Renal cortex interstitium (tissue), 11 donors: ENCODE measurements at regions not wholly inside any gene's neighbourhood (a gene's known extent, or its start where the extent isn't known, plus 50 kb on each side); places are given as distances from the start of the nearest gene placed in this dataset.

Experiments used
- DNase-seq, 11 donors: peaks; one replicate each; pipeline ENCODE4 v3.0.0-alpha.2; 2013; ENCODE audit warnings: low read depth in 9 of 11, low spot score in 4 of 11; ENCODE audit errors: extremely low read depth in 1 of 11

- no peak for DNase-seq
These were observed 164.7 kb upstream of the B3GAT1 start for GRCh38 chr11:134576721-134577171.

DNA sequence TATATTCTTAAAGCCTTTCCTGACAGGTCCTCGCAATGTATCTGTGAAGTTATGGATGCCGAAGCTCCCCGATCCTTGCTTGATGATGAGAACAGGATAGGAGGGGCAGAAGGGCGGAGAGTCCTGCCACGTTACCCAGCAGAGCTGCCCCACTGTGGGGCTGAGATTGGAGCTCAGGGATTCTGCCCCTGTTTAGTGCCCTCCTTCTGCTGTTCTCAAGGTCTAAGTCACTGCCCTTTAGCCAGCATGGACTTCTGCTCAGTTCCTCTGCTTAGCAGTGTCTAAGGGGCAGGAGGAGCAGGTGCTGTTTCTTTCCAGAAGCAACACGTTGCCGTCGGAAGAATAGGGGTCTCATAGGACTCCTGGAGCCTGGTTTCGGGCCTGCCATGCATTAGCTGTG is 164.2 kb upstream of the B3GAT1 start:
- no peak for DNase-seq

DNA sequence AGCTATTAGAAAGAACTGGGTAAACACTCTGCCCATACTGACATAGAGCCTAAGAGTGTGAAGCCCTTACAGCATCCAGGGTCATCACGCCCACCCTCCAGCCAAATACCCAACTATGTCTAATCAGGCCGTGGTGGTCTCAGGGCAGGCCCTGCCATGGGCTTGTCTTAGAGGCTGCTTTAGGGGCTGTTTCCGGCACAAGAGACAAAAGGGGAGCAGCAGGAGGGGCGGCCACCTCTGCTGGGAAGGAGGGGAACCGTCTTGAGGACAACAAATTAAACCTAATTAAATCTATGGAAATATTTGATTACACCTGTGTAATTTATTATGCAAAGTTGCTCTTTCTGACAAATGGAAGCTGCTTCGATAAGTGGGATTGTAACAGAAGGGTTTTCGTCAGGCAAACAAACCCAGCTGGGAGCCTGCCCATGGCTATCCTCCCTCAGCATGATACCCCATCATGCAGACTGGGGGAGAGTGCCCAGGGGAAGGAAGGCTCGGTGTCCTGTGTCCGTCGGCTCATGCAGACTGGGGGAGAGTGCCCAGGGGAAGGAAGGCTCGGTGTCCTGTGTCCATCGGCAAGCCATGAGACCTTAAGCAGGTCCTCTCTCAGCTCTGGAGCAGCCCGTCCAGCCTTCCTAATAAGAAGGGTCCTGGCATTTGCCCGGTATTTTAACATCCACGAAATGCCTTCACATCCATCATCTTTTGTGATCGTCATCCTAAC is 163.6 kb upstream of the B3GAT1 start:
- no peak for DNase-seq

DNA sequence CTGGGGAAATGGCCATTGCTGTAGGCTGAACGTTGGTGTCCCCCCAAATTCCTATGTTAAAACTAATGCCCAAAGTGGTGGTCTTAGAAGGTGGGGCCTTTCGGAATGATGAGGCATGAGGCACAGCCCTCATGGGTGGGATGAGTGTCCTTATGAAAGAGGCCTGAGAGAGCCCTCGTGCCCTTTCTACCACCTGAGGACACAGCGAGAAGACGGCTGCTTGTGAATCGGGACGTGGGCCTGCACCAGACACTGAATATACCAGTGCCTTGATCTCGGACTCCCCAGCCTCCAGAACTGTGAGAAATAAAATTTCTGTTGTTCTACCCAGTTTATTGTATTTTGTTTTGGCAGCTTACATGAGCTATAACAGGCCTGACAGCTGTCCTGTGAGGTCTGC is 162.9 kb upstream of the B3GAT1 start:
- no peak for DNase-seq

DNA sequence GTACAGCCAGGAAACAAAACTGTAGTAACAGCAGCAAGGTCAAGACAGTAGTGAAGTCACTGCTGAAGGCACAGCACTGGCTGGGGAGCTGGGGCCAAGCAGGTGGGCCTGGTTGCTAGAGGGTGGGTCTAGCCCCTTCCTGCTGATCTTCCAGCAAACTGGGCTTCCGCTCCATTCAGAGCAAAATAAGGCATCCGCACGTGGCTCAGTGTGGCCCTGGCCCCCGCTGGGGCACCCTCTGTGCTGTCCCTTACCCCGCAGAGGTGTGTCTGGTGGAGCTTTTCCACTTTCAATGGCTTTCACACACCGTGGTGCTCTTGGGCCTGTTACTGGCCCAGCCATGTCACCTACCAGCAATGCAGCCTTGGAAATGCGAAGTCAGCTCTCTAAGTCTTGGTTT is 162.4 kb upstream of the B3GAT1 start:
- no peak for DNase-seq

DNA sequence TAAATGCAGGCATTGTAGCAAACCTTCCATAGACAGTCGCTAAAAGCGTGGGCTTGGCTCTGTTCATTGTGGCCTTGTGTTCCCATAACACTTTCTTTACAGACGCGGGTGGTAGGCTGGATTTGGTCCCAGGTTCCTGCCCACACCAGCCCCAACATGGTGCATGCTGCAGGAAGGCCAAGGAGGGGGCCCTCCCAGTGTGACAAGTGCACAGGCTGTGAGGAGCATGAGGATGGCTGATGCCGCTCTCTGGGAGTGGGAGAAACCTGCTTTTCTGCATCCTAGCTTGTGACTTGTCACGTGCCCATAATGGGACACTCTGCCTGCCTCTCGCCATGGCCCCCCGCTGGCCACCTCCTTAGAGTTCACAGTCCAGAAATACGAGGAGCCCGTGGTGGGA is 161.8 kb upstream of the B3GAT1 start:
- no peak for DNase-seq

- no peak for DNase-seq
These were observed 161.0 kb upstream of the B3GAT1 start for GRCh38 chr11:134572741-134573675.

GRCh38 chr11:134571301-134571700 is 159.3 kb upstream of the B3GAT1 start:
- no peak for DNase-seq

- DNase-seq, result no peak
These were observed 157.2 kb upstream of the B3GAT1 start for GRCh38 chr11:134569195-134569594.

GRCh38 chr11:134566311-134566710 is 154.3 kb upstream of the B3GAT1 start:
- DNase-seq, result no peak

DNA sequence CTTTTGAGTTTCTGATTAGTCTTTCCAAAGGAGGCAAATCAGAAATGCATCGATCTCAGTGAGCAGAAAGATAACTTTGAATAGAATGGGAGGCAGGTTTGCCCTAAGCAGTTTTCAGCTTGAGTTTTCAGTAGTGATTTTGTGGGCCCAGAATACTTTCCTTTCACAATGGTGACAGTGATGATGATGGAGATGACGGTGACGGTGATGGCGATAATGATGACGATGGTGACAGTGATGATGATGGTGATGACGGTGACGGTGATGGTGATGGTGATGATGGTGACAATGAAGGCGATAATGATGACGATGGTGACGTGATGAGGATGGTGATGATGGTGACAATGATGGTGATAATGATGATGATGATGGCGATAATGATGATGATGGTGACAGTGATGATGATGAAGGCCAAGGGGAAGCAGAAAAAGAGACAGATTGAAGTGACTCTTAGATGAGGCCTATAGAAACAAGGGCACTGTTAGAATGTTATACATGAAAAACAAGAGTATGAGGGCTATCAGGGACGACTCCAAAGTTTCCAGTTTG is 153.4 kb upstream of the B3GAT1 start:
- DNase-seq, result no peak

DNA sequence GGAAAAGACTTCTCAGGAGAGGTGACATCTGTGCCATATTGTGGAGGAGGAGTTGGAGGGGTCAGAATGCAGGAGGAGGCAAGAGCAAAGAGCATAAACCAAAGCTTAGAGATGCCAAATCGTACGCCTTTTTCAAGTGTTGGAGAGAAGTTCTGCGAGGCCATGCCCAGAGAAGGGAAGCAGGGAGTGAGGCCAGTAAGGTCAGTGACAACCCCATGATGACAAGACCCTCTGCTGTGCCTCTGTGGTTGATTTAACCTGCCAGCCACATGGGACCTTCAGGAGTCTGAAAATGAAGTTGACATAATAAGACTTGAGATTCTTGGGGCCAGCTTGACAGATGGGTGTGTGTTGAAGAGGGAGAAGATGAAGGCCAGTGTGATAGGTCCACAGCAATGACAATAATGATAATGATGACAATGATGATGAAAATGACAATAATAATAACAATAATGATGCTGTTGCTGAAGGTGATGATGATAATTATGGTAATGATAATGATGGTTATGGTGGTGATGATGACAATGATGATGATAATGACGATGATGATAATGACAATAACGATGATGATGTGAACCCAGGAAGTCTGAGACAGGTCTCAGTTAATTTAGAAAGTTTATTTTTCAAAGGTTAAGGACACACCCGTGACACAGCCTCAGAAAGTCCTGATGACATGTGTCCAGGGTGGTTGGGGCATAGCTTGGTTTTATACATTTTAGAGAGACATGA is 152.6 kb upstream of the B3GAT1 start:
- no peak for DNase-seq

- DNase-seq, result no peak
These were observed 151.0 kb upstream of the B3GAT1 start for GRCh38 chr11:134562941-134563471.

- DNase-seq, result no peak
These were observed 150.2 kb upstream of the B3GAT1 start for GRCh38 chr11:134562196-134562595.

- DNase-seq, result no peak
These were observed 149.3 kb upstream of the B3GAT1 start for GRCh38 chr11:134561331-134561720.

- DNase-seq, result no peak
These were observed 148.7 kb upstream of the B3GAT1 start for GRCh38 chr11:134560566-134561330.

GRCh38 chr11:134560066-134560465 is 148.0 kb upstream of the B3GAT1 start:
- no peak for DNase-seq

GRCh38 chr11:134559602-134559962 is 147.5 kb upstream of the B3GAT1 start:
- DNase-seq, result no peak
